GM12875 (cell line): ENCODE measurements at regions not wholly inside any gene's neighbourhood (a gene's known extent, or its start where the extent isn't known, plus 50 kb on each side); places are given as distances from the start of the nearest gene placed in this dataset.
"Not testable (repeated sequence)": the region's sequence is repeated elsewhere in the genome, so short reads cannot be mapped to it uniquely, and the experiment has no call there.

ENCODE experiments used
- H3K4me3 ChIP-seq: one replicate; pipeline ENCODE4 v1.5.1; 2011; ENCODE audit warnings: low read depth, low read length, control low read depth
- CTCF ChIP-seq: IDR thresholded peaks from 2 replicates; pipeline ENCODE4 v1.5.1; 2011; ENCODE audit warnings: low read depth, mild to moderate bottlenecking, control low read depth, inconsistent platforms, low read length, moderate library complexity, borderline replicate concordance; ENCODE audit not compliant: insufficient read depth

GRCh38 chr4:160523231-160523630, 1420.4 kb downstream of the RAPGEF2 start:
- TF ChIP-seq CTCF, result no peak
- no peak overlapping the region for H3K4me3 ChIP-seq

- no peak for TF ChIP-seq CTCF
- H3K4me3 ChIP-seq, result no peak overlapping the region
Measured at GRCh38 chr4:160537681-160538080, 1434.8 kb downstream of the RAPGEF2 start.

- H3K4me3 ChIP-seq, result no peak overlapping the region
- no peak for TF ChIP-seq CTCF
Measured at GRCh38 chr4:160546201-160546600, 1443.3 kb downstream of the RAPGEF2 start.

GRCh38 chr4:160549951-160550519, 1447.2 kb downstream of the RAPGEF2 start:
- H3K4me3 ChIP-seq, result not testable (repeated sequence)

- no peak for TF ChIP-seq CTCF
Measured at GRCh38 chr4:160562661-160563060, 1459.8 kb downstream of the RAPGEF2 start.

GRCh38 chr4:160563552-160564282, 1460.8 kb downstream of the RAPGEF2 start:
- TF ChIP-seq CTCF, result no peak

More at GRCh38 chr4:160562661-160563060, 1459.8 kb downstream of the RAPGEF2 start:
- H3K4me3 ChIP-seq, result no peak overlapping the region

GRCh38 chr4:160567634-160568033, 1464.8 kb downstream of the RAPGEF2 start:
- no peak overlapping the region for H3K4me3 ChIP-seq
- no peak for TF ChIP-seq CTCF

More at GRCh38 chr4:160563552-160564282, 1460.8 kb downstream of the RAPGEF2 start:
- no peak overlapping the region for H3K4me3 ChIP-seq

- no peak overlapping the region for H3K4me3 ChIP-seq
- TF ChIP-seq CTCF, result no peak
Measured at GRCh38 chr4:160570271-160570670, 1467.4 kb downstream of the RAPGEF2 start.

- H3K4me3 ChIP-seq, result not testable (repeated sequence)
Measured at GRCh38 chr4:160574272-160574671, 1471.4 kb downstream of the RAPGEF2 start.
